Nephron progenitor cell (in vitro differentiated cells): ENCODE measurements at regions not wholly inside any gene's neighbourhood (a gene's known extent, or its start where the extent isn't known, plus 50 kb on each side); places are given as distances from the start of the nearest gene placed in this dataset.

Experiments
- DNase-seq: peaks from one replicate; pipeline ENCODE4 v3.0.0; 2021
- H3K27ac Mint-ChIP-seq: 2 replicates; pipeline ENCODE4 v1.8.0; 2021; ENCODE audit warnings: mild to moderate bottlenecking, moderate library complexity, mixed read lengths
- H3K27me3 Mint-ChIP-seq: 2 replicates; pipeline ENCODE4 v1.8.0; 2021; ENCODE audit warnings: mild to moderate bottlenecking, low read depth, mixed read lengths; ENCODE audit not compliant: poor library complexity
- H3K36me3 Mint-ChIP-seq: 2 replicates; pipeline ENCODE4 v1.8.0; 2021; ENCODE audit warnings: low read depth, mixed read lengths
- H3K4me1 Mint-ChIP-seq: 2 replicates; pipeline ENCODE4 v1.8.0; 2021; ENCODE audit warnings: mixed read lengths
- H3K4me3 Mint-ChIP-seq: 2 replicates; pipeline ENCODE4 v1.8.0; 2021; ENCODE audit warnings: mild to moderate bottlenecking, moderate library complexity, mixed read lengths
- H3K9me3 Mint-ChIP-seq: 2 replicates; pipeline ENCODE4 v1.8.0; 2021; ENCODE audit warnings: mild to moderate bottlenecking, moderate library complexity, mixed read lengths
- TF ChIP-seq, protein P1 (sequence below): fragments of 200-600 bp; sonication (generic); IDR thresholded peaks from 2 replicates; pipeline ENCODE4 v1.5.0; 2021; ENCODE audit warnings: antibody characterized with exemption

DNA sequence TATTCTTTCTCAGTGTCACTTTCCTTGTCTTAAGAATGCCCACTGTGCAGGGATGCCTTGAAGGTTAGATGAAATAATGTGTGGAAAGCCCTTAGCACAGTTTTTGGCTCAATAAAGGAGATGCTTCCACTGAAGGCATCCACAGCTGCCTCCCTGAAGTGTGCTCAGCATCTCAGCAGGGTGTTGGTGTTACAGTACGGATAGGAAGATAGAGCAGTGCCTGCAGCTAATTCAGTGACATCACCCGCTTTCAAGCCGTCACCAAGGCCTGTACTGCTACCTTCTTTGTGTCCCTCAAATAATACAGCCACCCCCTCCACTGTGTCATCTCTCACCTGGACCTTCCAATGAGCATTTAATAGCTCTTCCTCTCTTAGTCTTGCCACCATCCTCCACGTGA, 59.0 kb downstream of the NDUFS5 start:
- no peak for DNase-seq

DNA sequence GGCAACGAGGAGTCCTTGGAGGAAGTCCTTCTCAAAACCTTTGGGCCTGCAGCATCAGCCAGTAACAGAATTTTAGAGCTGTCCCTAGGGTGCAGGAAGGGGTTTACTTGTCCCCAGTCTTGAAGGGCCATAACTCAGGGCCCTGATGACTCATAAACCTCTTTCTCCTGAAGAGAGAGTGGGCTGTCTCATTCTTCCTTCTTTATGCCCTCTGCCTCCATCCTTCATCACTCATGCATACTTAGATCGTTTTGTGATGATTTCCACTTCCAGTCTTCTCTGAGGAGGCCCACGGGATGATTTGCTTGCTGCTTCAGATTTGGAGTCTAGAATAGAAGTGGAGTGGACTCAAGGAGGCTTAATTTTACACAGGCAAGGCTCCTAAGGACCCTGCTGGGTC, 60.2 kb downstream of the NDUFS5 start:
- Mint-ChIP-seq H3K9me3 (no peaks in the 10 kb centered on the region), H3K4me1 (peaks cover 70% of the 10 kb centered on the region), H3K4me3 (peak overlapping the region; percentile 61), H3K36me3 (peaks cover 25% of the 10 kb centered on the region), H3K27me3 (peaks cover 47% of the 10 kb centered on the region), H3K27ac (peak overlapping the region; percentile 97)
- TF ChIP-seq, protein P1, sequence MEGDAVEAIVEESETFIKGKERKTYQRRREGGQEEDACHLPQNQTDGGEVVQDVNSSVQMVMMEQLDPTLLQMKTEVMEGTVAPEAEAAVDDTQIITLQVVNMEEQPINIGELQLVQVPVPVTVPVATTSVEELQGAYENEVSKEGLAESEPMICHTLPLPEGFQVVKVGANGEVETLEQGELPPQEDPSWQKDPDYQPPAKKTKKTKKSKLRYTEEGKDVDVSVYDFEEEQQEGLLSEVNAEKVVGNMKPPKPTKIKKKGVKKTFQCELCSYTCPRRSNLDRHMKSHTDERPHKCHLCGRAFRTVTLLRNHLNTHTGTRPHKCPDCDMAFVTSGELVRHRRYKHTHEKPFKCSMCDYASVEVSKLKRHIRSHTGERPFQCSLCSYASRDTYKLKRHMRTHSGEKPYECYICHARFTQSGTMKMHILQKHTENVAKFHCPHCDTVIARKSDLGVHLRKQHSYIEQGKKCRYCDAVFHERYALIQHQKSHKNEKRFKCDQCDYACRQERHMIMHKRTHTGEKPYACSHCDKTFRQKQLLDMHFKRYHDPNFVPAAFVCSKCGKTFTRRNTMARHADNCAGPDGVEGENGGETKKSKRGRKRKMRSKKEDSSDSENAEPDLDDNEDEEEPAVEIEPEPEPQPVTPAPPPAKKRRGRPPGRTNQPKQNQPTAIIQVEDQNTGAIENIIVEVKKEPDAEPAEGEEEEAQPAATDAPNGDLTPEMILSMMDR, result no peak
- no peak for DNase-seq

More for the DNA sequence above, 59.0 kb downstream of the NDUFS5 start:
- H3K27ac Mint-ChIP-seq, result no peak overlapping the region
- no peak overlapping the region for H3K4me3 Mint-ChIP-seq
- H3K9me3 Mint-ChIP-seq, result no peaks in the 10 kb centered on the region
- H3K27me3 Mint-ChIP-seq, result peaks cover 45% of the 10 kb centered on the region
- H3K4me1 Mint-ChIP-seq, result peaks cover 71% of the 10 kb centered on the region
- peaks cover 25% of the 10 kb centered on the region for H3K36me3 Mint-ChIP-seq
- TF ChIP-seq, protein P1, result no peak

DNA sequence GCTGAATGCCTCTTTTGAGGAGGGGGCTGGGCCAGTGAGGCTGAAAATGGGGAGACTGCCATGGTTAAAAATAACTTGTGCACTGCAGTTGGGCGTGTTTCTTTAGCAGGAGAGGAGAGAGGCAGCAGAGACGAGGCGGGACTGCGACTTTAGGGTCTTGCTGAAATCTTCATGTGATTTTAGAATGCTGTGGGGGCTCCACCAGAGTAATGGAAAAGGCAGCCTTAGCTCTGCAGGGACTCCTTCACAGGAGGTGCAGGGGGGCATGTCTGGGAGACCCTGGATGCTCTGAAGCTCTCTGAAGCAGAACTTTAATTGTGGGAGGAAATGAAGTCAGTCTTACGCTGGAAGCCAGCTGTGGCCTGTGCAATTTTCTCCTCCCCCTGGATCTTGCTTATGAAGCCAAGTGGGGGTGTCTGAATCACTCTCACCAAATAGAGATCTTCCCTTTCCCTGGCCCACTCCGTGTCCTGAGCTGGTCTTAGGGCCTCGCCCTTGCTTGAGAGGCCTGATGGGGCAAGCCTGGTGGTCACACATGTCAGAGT, 60.8 kb downstream of the NDUFS5 start:
- Mint-ChIP-seq H3K9me3 (no peaks in the 10 kb centered on the region), H3K4me3 (peak overlapping the region; percentile 47), H3K27ac (peak overlapping the region; percentile 73), H3K36me3 (peaks cover 25% of the 10 kb centered on the region), H3K4me1 (peaks cover 74% of the 10 kb centered on the region), H3K27me3 (peaks cover 46% of the 10 kb centered on the region)
- TF ChIP-seq, protein P1, result no peak
- DNase-seq, result no peak

DNA sequence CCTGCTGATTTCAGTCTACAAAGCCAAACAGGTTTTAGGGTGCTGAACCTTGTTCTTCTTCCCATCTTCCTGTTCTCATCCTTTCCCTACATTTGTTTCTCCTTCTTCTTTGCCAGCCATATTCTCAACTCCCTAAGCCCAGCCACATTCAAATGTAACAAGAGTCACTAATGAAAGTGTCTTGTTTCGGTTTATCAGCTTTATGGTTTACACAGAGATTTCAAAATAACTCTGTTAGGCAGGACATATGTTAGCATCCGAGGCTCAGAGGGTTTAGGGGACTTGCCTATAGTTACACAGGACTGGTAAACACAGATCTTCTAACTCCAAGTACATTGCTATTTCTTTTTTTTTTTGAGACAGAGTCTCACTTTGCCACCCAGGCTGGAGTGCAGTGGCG, 61.3 kb downstream of the NDUFS5 start:
- H3K27ac Mint-ChIP-seq, result peak overlapping the region; percentile 11
- peak overlapping the region; percentile 46 for H3K4me3 Mint-ChIP-seq
- peaks cover 72% of the 10 kb centered on the region for H3K4me1 Mint-ChIP-seq
- DNase-seq, result no peak
- H3K9me3 Mint-ChIP-seq, result no peaks in the 10 kb centered on the region
- TF ChIP-seq, protein P1, result no peak
- H3K27me3 Mint-ChIP-seq, result peaks cover 41% of the 10 kb centered on the region
- peaks cover 28% of the 10 kb centered on the region for H3K36me3 Mint-ChIP-seq

DNA sequence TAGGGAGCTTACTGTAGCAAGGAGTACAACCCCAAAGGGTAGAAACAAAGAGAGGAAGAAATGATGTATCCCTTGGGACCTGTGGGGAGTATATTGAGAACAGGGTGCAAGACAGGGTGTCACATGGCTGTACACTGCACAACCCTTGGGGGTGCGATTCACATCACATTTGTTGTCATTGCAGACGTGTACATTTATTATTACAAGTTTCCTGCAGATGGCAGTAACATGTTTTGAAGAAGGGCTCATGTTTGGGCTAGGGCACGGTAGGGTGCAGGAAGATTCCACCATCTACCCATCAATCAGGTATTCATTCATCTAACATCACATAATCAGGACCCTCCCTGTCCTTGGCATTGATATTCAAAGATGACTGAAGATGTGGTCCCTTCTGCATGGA, 62.5 kb downstream of the NDUFS5 start:
- peaks cover 29% of the 10 kb centered on the region for H3K27me3 Mint-ChIP-seq
- DNase-seq, result no peak

More for the DNA sequence above, 62.5 kb downstream of the NDUFS5 start:
- H3K9me3 Mint-ChIP-seq, result no peaks in the 10 kb centered on the region
- H3K36me3 Mint-ChIP-seq, result peaks cover 30% of the 10 kb centered on the region
- H3K27ac Mint-ChIP-seq, result no peak overlapping the region
- TF ChIP-seq, protein P1, result no peak
- peaks cover 71% of the 10 kb centered on the region for H3K4me1 Mint-ChIP-seq
- no peak overlapping the region for H3K4me3 Mint-ChIP-seq
